SK-N-SH (cell line): ENCODE measurements at regions not wholly inside any gene's neighbourhood (a gene's known extent, or its start where the extent isn't known, plus 50 kb on each side); places are given as distances from the start of the nearest gene placed in this dataset.

Experiments used
- CTCF ChIA-PET: fragments of 300-600, 350-600 bp; formaldehyde crosslinking; extraction: SDS; loops from one replicate; lab custom pipeline; 2021; lab: Yijun Ruan, JAX
- POLR2A ChIA-PET: fragments of 350-600 bp; sonication (Branson Sonifier 250); formaldehyde crosslinking; extraction: SDS; loops from one replicate; lab custom pipeline; 2020; ENCODE audit warnings: antibody characterized with exemption, inconsistent platforms; lab: Yijun Ruan, JAX
- DNase-seq: peaks from one replicate; pipeline ENCODE4 v3.0.0; 2012
- H2AFZ ChIP-seq: fragments of 200-600 bp; sonication (generic); 2 replicates; pipeline ENCODE4 v1.8.1; 2016; ENCODE audit warnings: antibody characterized with exemption, mild to moderate bottlenecking, low read depth
- H3F3A ChIP-seq: fragments of 200-600 bp; sonication (generic); replicated peaks from 2 replicates; pipeline ENCODE3; 2016; ENCODE audit warnings: antibody characterized with exemption, mild to moderate bottlenecking; ENCODE audit not compliant: insufficient read depth
- H3K27ac ChIP-seq, 2 experiments: fragments of 200-500 bp in 1 of 2; fragments of 200-600 bp in 1 of 2; sonication (Bioruptor generic) in 1 of 2; sonication (generic), shearing (Covaris generic) in 1 of 2; 2 replicates each; pipeline versions ENCODE4 v1.5.1 to v1.6.1; 2014 to 2016; ENCODE audit warnings: low read depth in 2 of 2, inconsistent platforms in 1 of 2, low read length in 1 of 2, mild to moderate bottlenecking in 1 of 2, mixed read lengths in 1 of 2
- H3K27me3 ChIP-seq: fragments of 200-600 bp; sonication (generic), shearing (Covaris generic); 2 replicates; pipeline ENCODE4 v1.6.1; 2016; ENCODE audit warnings: mixed run types; ENCODE audit not compliant: insufficient read depth
- H3K36me3 ChIP-seq, 2 experiments: fragments of 200-500 bp in 1 of 2; fragments of 200-600 bp in 1 of 2; sonication (Bioruptor generic) in 1 of 2; sonication (generic) in 1 of 2; replicated peaks in 1 of 2; 2 replicates each; pipeline versions ENCODE3 to v1.5.1; 2014 to 2016; ENCODE audit warnings: low read length in 1 of 2, mild to moderate bottlenecking in 1 of 2; ENCODE audit not compliant: insufficient read depth in 2 of 2, control insufficient read depth in 1 of 2
- H3K4me1 ChIP-seq, 2 experiments: fragments of 200-500 bp in 1 of 2; fragments of 200-600 bp in 1 of 2; sonication (Bioruptor generic) in 1 of 2; sonication (generic), shearing (Covaris generic) in 1 of 2; 2 replicates each; pipeline versions ENCODE4 v1.5.1 to v1.6.1; 2014 to 2016; ENCODE audit warnings: low read depth in 1 of 2, low read length in 1 of 2, mixed run types in 1 of 2; ENCODE audit not compliant: insufficient read depth in 2 of 2, control insufficient read depth in 1 of 2
- H3K4me2 ChIP-seq: fragments of 200-600 bp; sonication (generic), shearing (Covaris generic); 2 replicates; pipeline ENCODE4 v1.6.1; 2017; ENCODE audit warnings: mixed run types
- H3K4me3 ChIP-seq, 2 experiments: fragments of 200-500 bp in 1 of 2; fragments of 200-600 bp in 1 of 2; sonication (Bioruptor generic) in 1 of 2; sonication (generic), shearing (Covaris generic) in 1 of 2; 2 replicates each; pipeline versions ENCODE4 v1.5.1 to v1.8.1; 2014 to 2016; ENCODE audit warnings: low read depth in 2 of 2, inconsistent platforms in 1 of 2, low read length in 1 of 2, mild to moderate bottlenecking in 1 of 2, mixed read lengths in 1 of 2, moderate library complexity in 1 of 2
- H3K79me2 ChIP-seq: fragments of 200-600 bp; sonication (generic); 2 replicates; pipeline ENCODE4 v1.8.1; 2017; ENCODE audit warnings: mild to moderate bottlenecking; ENCODE audit not compliant: insufficient read depth
- H3K9ac ChIP-seq: fragments of 200-600 bp; sonication (generic); 2 replicates; pipeline ENCODE4 v1.6.1; 2017; ENCODE audit warnings: mixed run types
- H3K9me2 ChIP-seq: fragments of 200-600 bp; sonication (generic); 2 replicates; pipeline ENCODE4 v1.6.1; 2017; ENCODE audit warnings: mixed run types
- H3K9me3 ChIP-seq: fragments of 200-600 bp; sonication (generic); 2 replicates; pipeline ENCODE4 v1.6.1; 2017; ENCODE audit warnings: mixed run types, mild to moderate bottlenecking, moderate library complexity
- H4K20me1 ChIP-seq: fragments of 200-600 bp; sonication (generic); 2 replicates; pipeline ENCODE4 v1.6.1; 2017; ENCODE audit warnings: mild to moderate bottlenecking, mixed run types; ENCODE audit not compliant: insufficient read depth
- CHD2 ChIP-seq: fragments of 150-350 bp; IDR thresholded peaks from 2 replicates; pipeline ENCODE4 v1.6.1; 2018; ENCODE audit warnings: low read length; ENCODE audit not compliant: partially characterized antibody
- FOSL2 ChIP-seq: IDR thresholded peaks from 2 replicates; pipeline ENCODE4 v1.4.0; 2012; ENCODE audit warnings: low read depth, mild to moderate bottlenecking, moderate library complexity, borderline replicate concordance
- FOXJ3 ChIP-seq: sonication (generic); formaldehyde crosslinking; IDR thresholded peaks from 2 replicates; pipeline ENCODE4 v1.5.1; 2020; ENCODE audit warnings: mild to moderate bottlenecking, missing genetic modification reagents
- GATA2 ChIP-seq: sonication (generic); formaldehyde crosslinking; IDR thresholded peaks from 2 replicates; pipeline ENCODE4 v1.5.0; 2020; ENCODE audit warnings: mild to moderate bottlenecking, missing genetic modification reagents
- JUND ChIP-seq: IDR thresholded peaks from 2 replicates; pipeline ENCODE4 v1.4.0; 2012
- NRF1 ChIP-seq: IDR thresholded peaks from 2 replicates; pipeline ENCODE4 v1.6.1; 2012; ENCODE audit warnings: low read depth, mild to moderate bottlenecking, low read length
- POLR2AphosphoS5 ChIP-seq: IDR thresholded peaks from 2 replicates; pipeline ENCODE4 v1.6.1; 2012; ENCODE audit warnings: low read depth, low read length
- RCOR1 ChIP-seq: fragments of 150-350 bp; IDR thresholded peaks from 2 replicates; pipeline ENCODE4 v1.6.1; 2017; ENCODE audit warnings: antibody characterized with exemption, low read length
- SIN3A ChIP-seq: IDR thresholded peaks from 2 replicates; pipeline ENCODE4 v1.6.1; 2012; ENCODE audit warnings: low read depth, mild to moderate bottlenecking, low read length, moderate library complexity, borderline replicate concordance
- TAF1 ChIP-seq: IDR thresholded peaks from 2 replicates; pipeline ENCODE4 v1.6.1; 2012; ENCODE audit warnings: low read depth, mild to moderate bottlenecking, low read length, moderate library complexity, borderline replicate concordance
- TEAD4 ChIP-seq: IDR thresholded peaks from 2 replicates; pipeline ENCODE4 v1.4.0; 2012; ENCODE audit warnings: mild to moderate bottlenecking, borderline replicate concordance; ENCODE audit not compliant: insufficient read depth
- WGBS: methylation state at CpG from one replicate; pipeline ENCODE4 v1.1.6; 2017; ENCODE audit warnings: low lambda C conversion rate; 5-methylcytosine and 5-hydroxymethylcytosine counted together
- TF ChIP-seq, protein P1 (sequence below): fragments of 150-350 bp; IDR thresholded peaks from 2 replicates; pipeline ENCODE4 v1.6.1; 2016; ENCODE audit warnings: mild to moderate bottlenecking, low read depth, low read length
- TF ChIP-seq, protein P2 (sequence below): fragments of 150-350 bp; IDR thresholded peaks from 2 replicates; pipeline ENCODE4 v1.6.1; 2017; ENCODE audit warnings: antibody characterized with exemption, low read length, low read depth, borderline replicate concordance
- TF ChIP-seq, protein P3 (sequence below): IDR thresholded peaks from 2 replicates; pipeline ENCODE4; 2012

DNA sequence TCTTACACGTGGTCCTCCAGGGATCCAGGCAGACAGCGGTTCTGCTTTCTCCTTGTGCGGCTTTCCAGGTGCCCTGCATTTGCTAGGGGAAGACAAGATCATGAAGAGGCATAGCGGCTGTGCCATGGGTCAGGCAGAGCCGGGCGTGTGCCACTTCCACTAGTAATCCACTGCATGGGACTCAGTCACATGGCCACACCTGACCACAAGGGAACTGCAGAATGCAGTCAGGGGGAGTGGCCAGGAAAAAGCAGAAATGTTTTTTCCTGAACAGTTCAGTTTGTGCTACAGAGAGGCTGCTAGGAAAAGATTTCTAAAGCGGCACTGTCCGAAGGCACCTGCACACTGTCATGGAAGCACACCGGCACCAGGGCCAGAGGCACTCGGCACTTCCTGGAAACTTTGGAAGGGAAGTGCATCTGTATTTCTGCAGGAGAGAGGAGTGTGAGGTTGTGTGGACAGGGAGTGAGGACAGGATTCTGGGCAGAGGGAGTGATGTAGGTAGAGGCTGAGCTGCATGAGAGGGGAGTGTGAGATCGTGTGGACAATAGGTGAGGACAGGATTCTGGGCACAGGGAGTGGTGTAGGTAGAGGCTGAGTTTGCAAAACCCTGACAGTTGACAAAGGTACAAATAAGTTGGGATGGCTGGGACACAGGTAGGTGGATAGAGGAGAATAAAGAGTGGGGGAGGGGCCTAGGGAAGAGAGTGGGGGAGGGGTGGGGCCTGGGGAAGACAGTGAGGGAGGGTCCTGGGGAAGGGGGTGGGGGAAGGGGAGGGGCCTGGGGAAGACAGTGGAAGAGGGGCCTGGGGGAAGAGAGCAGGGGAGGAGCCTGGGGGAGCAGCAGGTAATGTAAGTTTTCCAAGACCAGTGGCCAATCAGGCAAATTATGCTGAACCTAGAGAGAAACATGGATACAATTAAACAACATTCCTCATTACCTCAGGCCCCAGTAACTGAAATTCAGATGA lies 1436.3 kb downstream of the TBC1D22A start:
- WGBS, result 8% methylated on average over 11 of the region's 11 CpGs
- no peak overlapping the region for H3K9ac ChIP-seq
- no peak overlapping the region for H2AFZ ChIP-seq
- H3K9me2 ChIP-seq, result no peaks in the 10 kb centered on the region
- H3K79me2 ChIP-seq, result no peaks in the 10 kb centered on the region
- ChIA-PET POLR2A (no interaction called here), CTCF (no interaction called here)
- H3F3A ChIP-seq, result no peaks in the 10 kb centered on the region
- no peak for DNase-seq
- no peaks in the 10 kb centered on the region for H3K9me3 ChIP-seq
- H3K4me1 ChIP-seq, result no peaks in the 10 kb centered on the region
- H3K4me2 ChIP-seq, result no peak overlapping the region
- no peak overlapping the region for H3K27ac ChIP-seq
- no peaks in the 10 kb centered on the region for H3K27me3 ChIP-seq
- H4K20me1 ChIP-seq, result no peaks in the 10 kb centered on the region
- no peaks in the 10 kb centered on the region for H3K36me3 ChIP-seq
- H3K4me3 ChIP-seq, result no peak overlapping the region
- TF ChIP-seq FOSL2 (no peak), RCOR1 (no peak), CHD2 (no peak), POLR2AphosphoS5 (no peak)

DNA sequence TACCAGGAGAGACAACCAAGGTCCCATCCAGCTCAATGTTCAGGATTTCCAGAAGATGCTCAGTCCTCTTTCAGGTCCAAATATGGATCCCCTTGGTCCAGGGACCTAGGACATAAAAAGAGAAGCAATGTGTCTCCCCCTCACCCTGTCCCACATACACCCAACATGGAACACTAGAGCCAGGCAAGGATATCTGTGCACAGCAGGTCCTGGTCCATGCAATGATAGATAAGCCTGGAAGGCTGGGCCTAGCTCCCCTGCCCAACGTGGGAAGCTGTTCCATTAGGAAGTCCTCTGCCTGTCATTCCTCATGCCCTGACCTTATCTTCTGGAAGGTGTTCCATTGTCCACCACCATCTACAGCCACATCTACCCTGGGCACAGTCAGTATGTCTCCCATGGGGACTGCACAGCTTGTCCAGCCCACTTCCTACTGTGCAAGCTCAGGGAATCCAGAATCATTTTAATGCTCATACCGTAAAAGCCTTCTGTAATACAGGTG lies 1434.8 kb downstream of the TBC1D22A start:
- no peak overlapping the region for H3K4me2 ChIP-seq
- DNase-seq, result no peak
- H3K36me3 ChIP-seq, result no peaks in the 10 kb centered on the region
- WGBS, result 18% methylated on average over 2 of the region's 2 CpGs
- no peaks in the 10 kb centered on the region for H3F3A ChIP-seq
- H2AFZ ChIP-seq, result no peak overlapping the region
- no peak overlapping the region for H3K27ac ChIP-seq
- no peaks in the 10 kb centered on the region for H3K27me3 ChIP-seq
- H3K79me2 ChIP-seq, result no peaks in the 10 kb centered on the region
- H3K4me3 ChIP-seq, result no peak overlapping the region
- no peaks in the 10 kb centered on the region for H3K9me2 ChIP-seq
- no peak overlapping the region for H3K9ac ChIP-seq
- ChIA-PET POLR2A (no interaction called here), CTCF (no interaction called here)
- TF ChIP-seq, protein P1, sequence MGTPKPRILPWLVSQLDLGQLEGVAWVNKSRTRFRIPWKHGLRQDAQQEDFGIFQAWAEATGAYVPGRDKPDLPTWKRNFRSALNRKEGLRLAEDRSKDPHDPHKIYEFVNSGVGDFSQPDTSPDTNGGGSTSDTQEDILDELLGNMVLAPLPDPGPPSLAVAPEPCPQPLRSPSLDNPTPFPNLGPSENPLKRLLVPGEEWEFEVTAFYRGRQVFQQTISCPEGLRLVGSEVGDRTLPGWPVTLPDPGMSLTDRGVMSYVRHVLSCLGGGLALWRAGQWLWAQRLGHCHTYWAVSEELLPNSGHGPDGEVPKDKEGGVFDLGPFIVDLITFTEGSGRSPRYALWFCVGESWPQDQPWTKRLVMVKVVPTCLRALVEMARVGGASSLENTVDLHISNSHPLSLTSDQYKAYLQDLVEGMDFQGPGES, result no peak
- TF ChIP-seq GATA2 (CRISPR knock-in tag) (no peak), SIN3A (no peak), TEAD4 (no peak), TAF1 (no peak), JUND (no peak), NRF1 (no peak), FOXJ3 (CRISPR knock-in tag) (no peak)
- TF ChIP-seq, protein P2, sequence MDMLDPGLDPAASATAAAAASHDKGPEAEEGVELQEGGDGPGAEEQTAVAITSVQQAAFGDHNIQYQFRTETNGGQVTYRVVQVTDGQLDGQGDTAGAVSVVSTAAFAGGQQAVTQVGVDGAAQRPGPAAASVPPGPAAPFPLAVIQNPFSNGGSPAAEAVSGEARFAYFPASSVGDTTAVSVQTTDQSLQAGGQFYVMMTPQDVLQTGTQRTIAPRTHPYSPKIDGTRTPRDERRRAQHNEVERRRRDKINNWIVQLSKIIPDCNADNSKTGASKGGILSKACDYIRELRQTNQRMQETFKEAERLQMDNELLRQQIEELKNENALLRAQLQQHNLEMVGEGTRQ, result no peak
- TF ChIP-seq, protein P3, sequence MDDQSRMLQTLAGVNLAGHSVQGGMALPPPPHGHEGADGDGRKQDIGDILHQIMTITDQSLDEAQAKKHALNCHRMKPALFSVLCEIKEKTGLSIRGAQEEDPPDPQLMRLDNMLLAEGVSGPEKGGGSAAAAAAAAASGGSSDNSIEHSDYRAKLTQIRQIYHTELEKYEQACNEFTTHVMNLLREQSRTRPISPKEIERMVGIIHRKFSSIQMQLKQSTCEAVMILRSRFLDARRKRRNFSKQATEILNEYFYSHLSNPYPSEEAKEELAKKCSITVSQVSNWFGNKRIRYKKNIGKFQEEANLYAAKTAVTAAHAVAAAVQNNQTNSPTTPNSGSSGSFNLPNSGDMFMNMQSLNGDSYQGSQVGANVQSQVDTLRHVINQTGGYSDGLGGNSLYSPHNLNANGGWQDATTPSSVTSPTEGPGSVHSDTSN, result no peak
- H3K4me1 ChIP-seq, result no peaks in the 10 kb centered on the region
- H4K20me1 ChIP-seq, result no peaks in the 10 kb centered on the region
- no peaks in the 10 kb centered on the region for H3K9me3 ChIP-seq
